ENCODE measurements at regions not wholly inside any gene's neighbourhood (a gene's known extent, or its start where the extent isn't known, plus 50 kb on each side); places are given as distances from the start of the nearest gene placed in this dataset.

DNA sequence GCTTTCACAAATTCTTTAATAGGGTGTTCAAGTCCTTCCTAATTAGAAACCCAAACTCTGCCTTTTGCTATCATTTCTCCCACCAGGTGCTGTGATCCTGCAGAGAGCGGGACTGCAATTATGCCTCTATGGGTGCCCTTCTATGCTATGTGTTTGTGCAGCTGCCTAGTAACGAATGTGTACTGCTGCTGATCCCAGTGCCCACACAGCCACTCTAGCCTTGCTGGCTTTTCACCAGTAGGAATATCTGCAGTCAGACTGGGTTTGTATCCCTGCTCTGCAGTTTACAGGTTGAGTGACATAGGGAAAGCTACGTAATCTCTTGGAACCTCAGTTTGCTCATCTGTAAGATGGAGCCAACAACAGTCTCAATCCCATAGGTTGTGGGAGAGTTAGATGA, 179.6 kb upstream of the IRX3 start:
- Mint-ChIP-seq H3K4me1 (ENCODE audit: low read depth) (no peaks in the 10 kb centered on the region), H3K36me3 (ENCODE audit: low read depth) (no peaks in the 10 kb centered on the region), H3K27me3 (peaks cover 5% of the 10 kb centered on the region), H3K27ac (no peak overlapping the region), H3K9me3 (peaks cover 23% of the 10 kb centered on the region), H3K4me3 (no peak overlapping the region)
- H3K4me1 ChIP-seq (ENCODE audit: insufficient read depth, low read length) = no peaks in the 10 kb centered on the region
- intact Hi-C loops (cut with DNase I, micrococcal nuclease) = no loop called here
- ChIA-PET POLR2A (no interaction called here), CTCF (no interaction called here)
- H3K27ac ChIP-seq (ENCODE audit: low read depth in 1 of 2, low read length in 2 of 2) = no peak overlapping the region
- no peaks in the 10 kb centered on the region for H3K27me3 ChIP-seq (ENCODE audit: control insufficient read depth in 1 of 2, insufficient read depth in 2 of 2, low read length in 2 of 2)
- DNase-seq (no peak), ATAC-seq (ENCODE audit: poor library complexity) (no peak)
- TF ChIP-seq, protein P1, sequence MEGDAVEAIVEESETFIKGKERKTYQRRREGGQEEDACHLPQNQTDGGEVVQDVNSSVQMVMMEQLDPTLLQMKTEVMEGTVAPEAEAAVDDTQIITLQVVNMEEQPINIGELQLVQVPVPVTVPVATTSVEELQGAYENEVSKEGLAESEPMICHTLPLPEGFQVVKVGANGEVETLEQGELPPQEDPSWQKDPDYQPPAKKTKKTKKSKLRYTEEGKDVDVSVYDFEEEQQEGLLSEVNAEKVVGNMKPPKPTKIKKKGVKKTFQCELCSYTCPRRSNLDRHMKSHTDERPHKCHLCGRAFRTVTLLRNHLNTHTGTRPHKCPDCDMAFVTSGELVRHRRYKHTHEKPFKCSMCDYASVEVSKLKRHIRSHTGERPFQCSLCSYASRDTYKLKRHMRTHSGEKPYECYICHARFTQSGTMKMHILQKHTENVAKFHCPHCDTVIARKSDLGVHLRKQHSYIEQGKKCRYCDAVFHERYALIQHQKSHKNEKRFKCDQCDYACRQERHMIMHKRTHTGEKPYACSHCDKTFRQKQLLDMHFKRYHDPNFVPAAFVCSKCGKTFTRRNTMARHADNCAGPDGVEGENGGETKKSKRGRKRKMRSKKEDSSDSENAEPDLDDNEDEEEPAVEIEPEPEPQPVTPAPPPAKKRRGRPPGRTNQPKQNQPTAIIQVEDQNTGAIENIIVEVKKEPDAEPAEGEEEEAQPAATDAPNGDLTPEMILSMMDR (IDR thresholded peaks at IDR 0.05) = no peak
- no peaks in the 10 kb centered on the region for H3K36me3 ChIP-seq (ENCODE audit: insufficient read depth, low read length)
- peaks cover 5 to 6% of the 10 kb centered on the region in 2 experiments for H3K9me3 ChIP-seq (ENCODE audit: control insufficient read depth in 1 of 2, insufficient read depth in 1 of 2, low read length in 2 of 2)
- no peak overlapping the region for H3K4me3 ChIP-seq (ENCODE audit: low read length)

DNA sequence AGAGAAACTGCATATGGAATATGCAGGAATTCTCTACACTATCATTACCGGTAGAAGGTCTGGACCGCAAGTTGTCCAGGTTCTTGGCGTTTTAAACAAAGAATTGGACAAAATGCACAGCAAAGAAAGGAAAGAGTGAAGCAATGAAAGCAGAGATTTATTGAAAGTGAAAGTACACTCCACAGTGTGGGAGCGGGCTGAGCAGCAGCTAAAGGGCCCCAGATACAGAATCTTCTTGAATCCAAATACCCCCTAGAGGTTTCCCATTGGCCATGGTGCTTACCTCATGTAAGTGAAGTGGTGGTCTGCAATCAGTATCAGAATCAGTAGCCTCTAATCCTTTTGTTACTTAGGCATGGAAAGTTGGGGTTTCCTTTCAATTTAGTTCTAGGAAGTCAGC, 178.5 kb upstream of the IRX3 start:
- TF ChIP-seq, protein P1 (IDR thresholded peaks at IDR 0.05) = no peak
- Histone ChIP-seq H3K27ac (ENCODE audit: low read depth in 1 of 2, low read length in 2 of 2) (no peak overlapping the region), H3K4me3 (ENCODE audit: low read length) (no peak overlapping the region), H3K9me3 (ENCODE audit: control insufficient read depth in 1 of 2, insufficient read depth in 1 of 2, low read length in 2 of 2) (peaks cover 6 to 11% of the 10 kb centered on the region in 2 experiments), H3K27me3 (ENCODE audit: control insufficient read depth in 1 of 2, insufficient read depth in 2 of 2, low read length in 2 of 2) (no peaks in the 10 kb centered on the region), H3K36me3 (ENCODE audit: insufficient read depth, low read length) (no peaks in the 10 kb centered on the region), H3K4me1 (ENCODE audit: insufficient read depth, low read length) (no peaks in the 10 kb centered on the region)
- Mint-ChIP-seq H3K27me3 (peaks cover 5% of the 10 kb centered on the region), H3K27ac (no peak overlapping the region), H3K36me3 (ENCODE audit: low read depth) (no peaks in the 10 kb centered on the region), H3K4me1 (ENCODE audit: low read depth) (no peaks in the 10 kb centered on the region), H3K4me3 (no peak overlapping the region), H3K9me3 (peaks cover 21% of the 10 kb centered on the region)
- no peak for DNase-seq
- ATAC-seq (ENCODE audit: poor library complexity) = no peak
- ChIA-PET CTCF (no interaction called here), POLR2A (no interaction called here)
- intact Hi-C loops (cut with DNase I, micrococcal nuclease) = no loop called here

DNA sequence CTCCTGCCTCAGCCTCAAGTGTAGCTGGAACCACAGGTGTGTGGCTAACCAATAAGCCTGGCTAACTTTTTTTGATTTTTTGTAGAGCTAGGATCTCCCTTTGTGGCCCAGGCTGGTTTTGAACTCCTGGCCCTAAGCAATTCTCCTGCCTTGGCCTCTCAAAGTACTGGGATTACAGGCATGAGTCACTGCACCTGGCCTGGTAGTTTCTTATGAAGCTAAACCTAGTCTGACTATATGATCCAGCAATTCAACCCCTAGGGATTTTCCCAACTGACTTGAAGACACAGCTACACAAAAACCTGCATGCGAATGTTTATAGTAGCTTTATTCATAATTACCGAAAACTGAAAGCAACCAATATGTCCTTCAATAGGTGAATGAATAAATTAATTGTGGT, 176.2 kb upstream of the IRX3 start:
- Histone ChIP-seq H3K27me3 (ENCODE audit: control insufficient read depth in 1 of 2, insufficient read depth in 2 of 2, low read length in 2 of 2) (no peaks in the 10 kb centered on the region), H3K36me3 (ENCODE audit: insufficient read depth, low read length) (no peaks in the 10 kb centered on the region), H3K4me1 (ENCODE audit: insufficient read depth, low read length) (no peaks in the 10 kb centered on the region), H3K4me3 (ENCODE audit: low read length) (no peak overlapping the region), H3K27ac (ENCODE audit: low read depth in 1 of 2, low read length in 2 of 2) (no peak overlapping the region), H3K9me3 (ENCODE audit: control insufficient read depth in 1 of 2, insufficient read depth in 1 of 2, low read length in 2 of 2) (peaks cover 6% of the 10 kb centered on the region in 2 experiments)
- peaks cover 21% of the 10 kb centered on the region for H3K9me3 Mint-ChIP-seq
- ChIA-PET POLR2A (no interaction called here), CTCF (no interaction called here)
- H3K4me1 Mint-ChIP-seq (ENCODE audit: low read depth) = no peaks in the 10 kb centered on the region
- ATAC-seq (ENCODE audit: poor library complexity) (no peak), DNase-seq (no peak)
- no peak overlapping the region for H3K27ac Mint-ChIP-seq
- no peak overlapping the region for H3K4me3 Mint-ChIP-seq
- intact Hi-C loops (cut with DNase I, micrococcal nuclease) = no loop called here
- H3K36me3 Mint-ChIP-seq (ENCODE audit: low read depth) = no peaks in the 10 kb centered on the region
- TF ChIP-seq, protein P1 (IDR thresholded peaks at IDR 0.05) = no peak
- peaks cover 3% of the 10 kb centered on the region for H3K27me3 Mint-ChIP-seq

Measured in CD4-positive, alpha-beta T cell (primary cell).